Astrocyte (in vitro differentiated cells and primary cell): ENCODE measurements at regions not wholly inside any gene's neighbourhood (a gene's known extent, or its start where the extent isn't known, plus 50 kb on each side); places are given as distances from the start of the nearest gene placed in this dataset.
"Not testable (repeated sequence)": the region's sequence is repeated elsewhere in the genome, so short reads cannot be mapped to it uniquely, and the experiment has no call there.

Experiments
- DNase-seq: peaks from one replicate; pipeline ENCODE4 v3.0.0-alpha.2; 2010; ENCODE audit warnings: low read depth
- FAIRE-seq: peaks from 2 replicates; lab custom pipeline; 2011; peaks lifted over from hg19 to GRCh38; lab: Jason Lieb, UNC
- H2AFZ ChIP-seq: 2 replicates; pipeline ENCODE4 v1.6.0; 2012; ENCODE audit warnings: low read depth, low read length, inconsistent platforms
- H3K27ac ChIP-seq: 2 replicates; pipeline ENCODE4 v1.5.1; 2011; ENCODE audit warnings: low read depth, low read length, inconsistent platforms
- H3K27me3 ChIP-seq: 2 replicates; pipeline ENCODE4 v1.6.0; 2011; ENCODE audit warnings: low read length, inconsistent platforms; ENCODE audit not compliant: insufficient read depth
- H3K36me3 ChIP-seq: 2 replicates; pipeline ENCODE4 v1.5.1; 2011; ENCODE audit warnings: low read length, inconsistent platforms; ENCODE audit not compliant: insufficient read depth
- H3K4me1 ChIP-seq: 2 replicates; pipeline ENCODE4 v1.5.1; 2011; ENCODE audit warnings: low read length, inconsistent platforms; ENCODE audit not compliant: insufficient read depth
- H3K4me2 ChIP-seq: 2 replicates; pipeline ENCODE4 v1.6.0; 2012; ENCODE audit warnings: low read length, inconsistent platforms
- H3K4me3 ChIP-seq: 2 replicates; pipeline ENCODE4 v1.5.1; 2011; ENCODE audit warnings: low read depth, mild to moderate bottlenecking, low read length, inconsistent platforms; ENCODE audit not compliant: insufficient read depth
- H3K79me2 ChIP-seq: 2 replicates; pipeline ENCODE4 v1.6.0; 2012; ENCODE audit warnings: mild to moderate bottlenecking, low read length, inconsistent platforms; ENCODE audit not compliant: insufficient read depth
- H3K9ac ChIP-seq: 2 replicates; pipeline ENCODE4 v1.6.0; 2012; ENCODE audit warnings: mild to moderate bottlenecking, low read length, inconsistent platforms
- H3K9me3 ChIP-seq: 2 replicates; pipeline ENCODE4 v1.5.1; 2012; ENCODE audit warnings: low read depth, mild to moderate bottlenecking, low read length, inconsistent platforms; ENCODE audit not compliant: insufficient read depth
- H4K20me1 ChIP-seq: 2 replicates; pipeline ENCODE4 v1.6.0; 2012; ENCODE audit warnings: low read length, inconsistent platforms; ENCODE audit not compliant: insufficient read depth
- H3K27ac Mint-ChIP-seq: one replicate; pipeline ENCODE4 v1.8.0; 2021; ENCODE audit warnings: mild to moderate bottlenecking, mixed read lengths; ENCODE audit not compliant: unreplicated experiment
- H3K27me3 Mint-ChIP-seq: one replicate; pipeline ENCODE4 v1.8.0; 2021; ENCODE audit warnings: low read depth, mixed read lengths; ENCODE audit not compliant: unreplicated experiment
- H3K36me3 Mint-ChIP-seq: one replicate; pipeline ENCODE4 v1.8.0; 2021; ENCODE audit warnings: low read depth, mixed read lengths; ENCODE audit not compliant: unreplicated experiment
- H3K4me1 Mint-ChIP-seq: one replicate; pipeline ENCODE4 v1.8.0; 2021; ENCODE audit warnings: low read depth, mixed read lengths; ENCODE audit not compliant: unreplicated experiment
- H3K4me3 Mint-ChIP-seq: one replicate; pipeline ENCODE4 v1.8.0; 2021; ENCODE audit warnings: mild to moderate bottlenecking, moderate library complexity, mixed read lengths; ENCODE audit not compliant: unreplicated experiment
- H3K9me3 Mint-ChIP-seq: one replicate; pipeline ENCODE4 v1.8.0; 2021; ENCODE audit warnings: mild to moderate bottlenecking, mixed read lengths; ENCODE audit not compliant: unreplicated experiment
- CTCF ChIP-seq: IDR thresholded peaks from 2 replicates; pipeline ENCODE4 v1.5.1; 2011; ENCODE audit warnings: low read depth, mild to moderate bottlenecking, inconsistent platforms, low read length, moderate library complexity; ENCODE audit not compliant: insufficient read depth
- EZH2 ChIP-seq: IDR thresholded peaks from 2 replicates; pipeline ENCODE4 v1.6.1; 2012; ENCODE audit warnings: mild to moderate bottlenecking, low read length, inconsistent platforms; ENCODE audit not compliant: insufficient read depth

- Histone ChIP-seq H3K79me2 (no peaks in the 10 kb centered on the region), H3K9ac (no peak overlapping the region), H3K36me3 (no peaks in the 10 kb centered on the region), H3K27me3 (no peaks in the 10 kb centered on the region), H3K27ac (no peak overlapping the region), H3K9me3 (no peaks in the 10 kb centered on the region), H3K4me2 (no peak overlapping the region), H4K20me1 (no peaks in the 10 kb centered on the region), H3K4me3 (no peak overlapping the region), H3K4me1 (no peaks in the 10 kb centered on the region), H2AFZ (no peak overlapping the region)
- Mint-ChIP-seq H3K9me3 (peaks cover 3% of the 10 kb centered on the region), H3K4me1 (no peaks in the 10 kb centered on the region), H3K27me3 (no peaks in the 10 kb centered on the region), H3K36me3 (no peaks in the 10 kb centered on the region), H3K27ac (no peak overlapping the region), H3K4me3 (no peak overlapping the region)
- DNase-seq, result no peak
- TF ChIP-seq CTCF, result no peak
- no peak for TF ChIP-seq EZH2
- FAIRE-seq, result no peak
Observed at GRCh38 chr7:54947266-54947665, 71.6 kb upstream of the EGFR start.

- not testable (repeated sequence) for H3K4me2 ChIP-seq, H3K9ac ChIP-seq, H4K20me1 ChIP-seq, H3K36me3 ChIP-seq, H3K9me3 Mint-ChIP-seq, H3K27me3 Mint-ChIP-seq, H3K4me3 ChIP-seq, H3K36me3 Mint-ChIP-seq, H3K27ac ChIP-seq, H3K79me2 ChIP-seq, FAIRE-seq, DNase-seq, H3K4me1 ChIP-seq, H3K4me1 Mint-ChIP-seq, H3K9me3 ChIP-seq, H3K27ac Mint-ChIP-seq, H3K4me3 Mint-ChIP-seq, H3K27me3 ChIP-seq, H2AFZ ChIP-seq
Observed at GRCh38 chr7:54949514-54949913, 69.3 kb upstream of the EGFR start.

GRCh38 chr7:54955296-54955695 lies 63.5 kb upstream of the EGFR start:
- DNase-seq (no peak), FAIRE-seq (no peak)
- Histone ChIP-seq H3K4me1 (no peaks in the 10 kb centered on the region), H3K4me3 (no peak overlapping the region), H3K9me3 (no peaks in the 10 kb centered on the region), H4K20me1 (no peaks in the 10 kb centered on the region), H3K79me2 (no peaks in the 10 kb centered on the region), H3K36me3 (no peaks in the 10 kb centered on the region), H3K27ac (no peak overlapping the region), H3K27me3 (no peaks in the 10 kb centered on the region), H3K4me2 (no peak overlapping the region), H3K9ac (no peak overlapping the region), H2AFZ (no peak overlapping the region)
- Mint-ChIP-seq H3K4me1 (no peaks in the 10 kb centered on the region), H3K27me3 (peaks cover 4% of the 10 kb centered on the region), H3K9me3 (peaks cover 5% of the 10 kb centered on the region), H3K4me3 (no peak overlapping the region), H3K27ac (no peak overlapping the region), H3K36me3 (no peaks in the 10 kb centered on the region)
- TF ChIP-seq CTCF (no peak), EZH2 (no peak)
